Stimulated activated CD4-positive, alpha-beta T cell treated with anti-CD3 and anti-CD28 coated beads, TNF-alpha, amount 100 ng/mL, for 24 hours (primary cell): ENCODE measurements at regions not wholly inside any gene's neighbourhood (a gene's known extent, or its start where the extent isn't known, plus 50 kb on each side); places are given as distances from the start of the nearest gene placed in this dataset.

ENCODE experiments used
- DNase-seq, 3 experiments: peaks; one replicate each; pipeline ENCODE4 v3.0.0-alpha.2; 2020; ENCODE audit warnings: low read depth in 3 of 3

DNA sequence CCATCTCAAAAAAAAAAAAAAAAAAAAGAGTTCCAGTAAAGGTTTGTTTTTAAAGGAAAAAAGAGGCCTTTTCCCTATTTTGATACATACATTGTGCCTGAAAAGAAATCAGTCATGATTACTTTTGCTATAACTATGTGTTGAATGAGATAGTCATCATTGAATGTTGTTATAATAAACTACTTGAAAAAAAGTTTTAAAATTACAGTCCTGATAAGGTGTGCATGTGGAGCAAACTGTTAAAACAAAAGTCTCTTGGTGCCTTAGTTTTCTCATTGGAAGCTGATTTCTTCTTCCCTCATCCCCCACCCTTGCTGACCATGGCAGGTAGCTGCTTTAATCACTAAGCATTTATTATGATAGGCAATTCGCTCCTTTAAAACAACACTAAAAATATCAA, 172.3 kb upstream of the TBCA start:
- DNase-seq, result no peak

DNA sequence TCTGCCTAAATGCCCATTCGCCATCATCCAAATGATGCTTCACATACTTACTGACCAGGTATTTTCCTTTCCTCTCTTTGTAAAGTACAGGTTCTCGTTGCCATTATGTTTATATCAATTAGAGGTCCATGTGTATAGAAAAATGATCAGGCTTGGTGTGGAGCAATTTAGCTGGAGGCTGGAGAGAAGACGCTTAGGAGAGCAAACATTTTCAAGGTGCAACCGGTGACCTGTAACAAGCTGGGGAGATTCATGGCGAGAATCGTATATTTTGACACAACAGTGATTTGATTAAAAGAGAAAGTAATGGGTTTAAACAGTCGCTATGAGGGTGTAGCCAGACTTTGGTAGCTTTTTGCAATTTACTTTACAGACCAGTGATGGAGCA, 170.9 kb upstream of the TBCA start:
- no peak for DNase-seq

DNA sequence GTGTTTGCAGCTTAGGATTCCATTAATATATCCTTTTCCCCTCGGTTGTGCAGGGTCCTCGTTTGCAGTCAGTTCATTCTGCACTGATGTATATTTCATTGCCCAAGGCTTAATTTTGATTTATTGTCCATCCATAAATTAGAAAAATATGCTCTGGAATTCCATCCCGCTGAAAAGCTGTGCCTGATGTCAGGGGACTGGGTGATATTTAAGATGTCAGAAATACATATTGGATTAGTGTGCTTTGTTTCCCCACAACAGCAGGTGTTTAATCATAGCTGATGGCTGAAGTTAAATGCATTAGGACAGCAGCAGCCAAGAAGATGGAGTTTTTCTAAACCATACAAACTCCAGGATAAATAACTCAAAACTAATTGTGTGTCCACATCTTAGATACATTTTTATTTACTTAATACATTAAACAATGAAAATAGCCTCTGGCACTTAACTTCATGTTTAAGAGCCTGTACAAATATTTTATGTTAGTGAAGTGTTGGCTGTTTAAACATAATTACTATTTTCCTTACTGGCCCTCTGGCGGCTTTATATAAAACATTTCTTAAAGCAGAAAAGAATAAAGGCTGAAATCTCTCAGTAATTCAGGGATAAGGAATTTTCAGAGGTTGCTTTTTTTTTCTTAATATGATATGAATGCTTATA, 170.4 kb upstream of the TBCA start:
- DNase-seq, result no peak

DNA sequence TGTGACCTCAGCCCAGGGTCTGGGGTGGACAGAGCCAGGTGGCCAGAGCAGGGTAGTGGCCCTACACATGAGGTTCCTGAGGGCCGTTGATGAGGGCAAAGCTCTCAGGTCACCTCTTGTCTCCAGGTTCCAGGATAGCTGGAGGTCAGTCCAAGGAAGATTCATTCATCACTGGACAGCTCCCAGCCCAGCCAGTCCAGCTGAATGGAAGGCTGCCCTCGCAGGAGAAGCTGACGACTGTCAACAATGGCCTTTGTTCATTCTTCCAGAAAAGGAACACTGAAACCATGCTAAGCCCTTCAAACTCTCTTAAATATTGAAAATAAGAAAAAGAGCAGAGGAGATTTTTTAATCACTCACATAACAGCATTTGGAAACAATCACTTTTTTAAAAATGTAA, 169.7 kb upstream of the TBCA start:
- DNase-seq, result no peak

DNA sequence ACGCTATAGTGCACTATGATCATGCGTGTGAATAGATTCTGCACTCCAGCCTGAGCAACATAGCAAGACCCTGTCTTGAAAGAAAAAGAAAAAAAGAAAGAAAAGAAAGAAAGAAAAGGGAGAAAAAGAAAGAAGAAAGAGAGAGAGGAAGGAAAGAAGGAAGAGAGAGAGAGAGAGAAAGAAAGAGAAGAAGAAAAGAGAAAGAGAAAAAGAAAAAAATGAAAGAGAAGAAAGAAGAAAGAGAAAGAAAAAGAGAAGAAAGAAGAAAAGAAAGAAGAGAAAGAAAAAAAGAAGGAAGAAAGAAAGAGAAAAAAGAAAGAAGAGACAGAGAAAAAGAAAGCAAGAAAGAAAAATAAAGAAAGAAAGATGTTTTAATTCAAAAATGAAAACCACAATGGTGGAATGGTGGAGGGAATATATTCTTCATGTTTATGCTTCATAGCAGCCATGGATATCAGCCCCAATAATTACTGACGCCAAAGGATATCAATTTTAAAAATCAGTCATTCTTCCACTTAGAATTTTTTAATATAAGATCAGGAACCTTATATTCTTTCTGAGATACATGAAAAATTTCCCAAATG, 168.7 kb upstream of the TBCA start:
- DNase-seq, result no peak

DNA sequence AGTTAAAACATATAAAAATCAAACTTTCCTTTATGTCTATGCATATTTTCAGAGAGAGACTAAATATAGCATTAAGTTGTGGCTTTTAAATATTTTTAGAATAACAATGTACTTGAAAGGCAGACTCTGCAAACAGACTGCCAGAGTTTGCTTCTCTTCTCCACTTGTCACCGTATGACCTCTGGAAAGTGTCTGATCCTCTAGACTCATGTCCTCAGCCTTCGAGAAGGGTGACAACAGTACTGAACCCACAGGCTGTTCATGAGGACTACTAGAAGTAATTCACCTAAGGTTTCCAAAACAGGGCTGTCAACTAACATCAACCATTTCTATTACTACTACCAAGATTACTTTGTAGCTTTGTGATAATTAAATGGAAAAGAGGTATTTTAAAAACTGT, 167.7 kb upstream of the TBCA start:
- DNase-seq, result no peak

DNA sequence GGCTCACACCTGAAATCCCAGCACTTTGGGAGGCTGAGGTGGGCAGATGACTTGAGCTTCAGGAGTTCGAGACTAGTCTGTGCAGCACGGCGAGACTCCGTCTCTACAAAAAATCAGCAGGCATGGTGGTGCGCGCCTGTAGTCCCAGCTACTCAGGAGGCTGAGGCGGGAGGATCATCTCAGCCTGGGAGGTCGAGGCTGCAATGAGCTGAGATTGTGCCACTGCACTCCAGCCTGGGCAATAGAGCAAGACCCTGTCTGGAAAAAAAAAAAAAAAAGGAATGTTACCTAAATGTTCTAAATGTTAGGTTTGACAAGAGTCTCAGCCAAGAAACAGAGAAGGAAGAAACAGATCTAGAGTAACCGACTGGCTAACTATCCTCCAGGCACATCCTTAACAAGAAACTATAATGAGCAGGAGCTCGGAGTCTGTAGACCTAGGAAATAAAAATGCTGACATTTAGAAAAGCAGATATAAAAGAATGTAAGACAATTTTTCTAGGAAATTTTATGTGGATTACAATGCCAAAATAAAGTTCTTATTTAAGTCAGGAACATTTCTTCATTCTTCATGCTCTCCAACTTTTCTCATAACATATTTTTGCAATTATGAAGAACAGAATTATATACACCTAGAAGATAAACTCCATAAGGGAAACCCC, 166.6 kb upstream of the TBCA start:
- no peak for DNase-seq

DNA sequence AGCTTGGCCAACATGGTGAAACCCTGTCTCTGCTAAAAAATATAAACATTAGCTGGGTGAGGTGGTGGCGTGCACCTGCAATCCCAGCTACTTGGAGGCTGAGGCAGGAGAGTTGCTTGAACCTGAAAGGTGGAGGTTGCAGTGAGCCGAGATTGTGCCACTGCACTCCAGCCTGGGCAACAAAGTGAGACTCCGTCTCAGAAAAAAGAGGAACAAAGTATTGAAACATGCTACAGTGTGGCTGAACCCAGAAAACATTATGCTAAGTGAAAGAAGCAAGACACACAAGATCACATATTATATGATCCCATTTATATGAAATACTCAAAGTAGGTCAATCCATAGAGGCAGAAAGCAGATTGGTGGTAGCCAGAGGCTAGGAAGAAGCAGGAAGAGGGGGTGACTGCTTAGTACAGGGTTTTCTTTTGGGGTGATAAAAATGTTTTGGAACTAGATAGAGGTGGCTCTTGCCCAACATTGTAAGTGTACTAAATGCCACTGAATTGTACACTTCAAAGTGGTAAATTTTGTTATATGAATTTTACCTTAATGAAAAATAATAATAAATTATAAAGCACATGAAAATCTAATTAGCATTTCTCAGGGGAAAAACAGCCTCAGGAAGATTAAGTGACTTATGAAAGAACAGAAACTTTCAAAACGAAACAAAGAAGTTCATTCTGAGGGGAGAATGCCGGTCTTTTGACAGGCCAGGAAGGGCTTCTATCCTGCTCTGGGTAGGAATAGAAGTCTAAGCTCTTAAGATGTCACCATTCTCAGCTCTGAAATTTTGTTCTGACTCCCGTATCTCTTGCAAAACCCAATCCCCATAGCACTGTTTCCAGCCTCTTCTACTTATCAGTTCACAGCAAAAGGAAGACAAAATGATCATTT, 161.1 kb upstream of the TBCA start:
- no peak for DNase-seq

DNA sequence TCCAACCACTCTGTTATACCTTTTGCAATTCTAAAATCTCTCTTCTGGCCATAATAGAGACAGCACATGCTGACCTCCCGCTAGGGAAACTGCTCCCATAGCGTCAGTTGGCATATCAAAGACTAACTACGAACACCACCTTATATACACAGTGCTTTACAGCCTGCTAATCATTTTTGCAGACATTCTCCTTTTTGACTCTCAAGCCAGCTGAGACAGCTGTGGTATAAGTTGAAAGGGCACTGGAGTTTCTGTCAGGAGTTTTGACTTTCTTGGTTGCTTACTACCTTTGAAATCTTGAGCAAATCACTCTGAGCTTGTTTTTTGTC, 160.2 kb upstream of the TBCA start:
- no peak for DNase-seq

DNA sequence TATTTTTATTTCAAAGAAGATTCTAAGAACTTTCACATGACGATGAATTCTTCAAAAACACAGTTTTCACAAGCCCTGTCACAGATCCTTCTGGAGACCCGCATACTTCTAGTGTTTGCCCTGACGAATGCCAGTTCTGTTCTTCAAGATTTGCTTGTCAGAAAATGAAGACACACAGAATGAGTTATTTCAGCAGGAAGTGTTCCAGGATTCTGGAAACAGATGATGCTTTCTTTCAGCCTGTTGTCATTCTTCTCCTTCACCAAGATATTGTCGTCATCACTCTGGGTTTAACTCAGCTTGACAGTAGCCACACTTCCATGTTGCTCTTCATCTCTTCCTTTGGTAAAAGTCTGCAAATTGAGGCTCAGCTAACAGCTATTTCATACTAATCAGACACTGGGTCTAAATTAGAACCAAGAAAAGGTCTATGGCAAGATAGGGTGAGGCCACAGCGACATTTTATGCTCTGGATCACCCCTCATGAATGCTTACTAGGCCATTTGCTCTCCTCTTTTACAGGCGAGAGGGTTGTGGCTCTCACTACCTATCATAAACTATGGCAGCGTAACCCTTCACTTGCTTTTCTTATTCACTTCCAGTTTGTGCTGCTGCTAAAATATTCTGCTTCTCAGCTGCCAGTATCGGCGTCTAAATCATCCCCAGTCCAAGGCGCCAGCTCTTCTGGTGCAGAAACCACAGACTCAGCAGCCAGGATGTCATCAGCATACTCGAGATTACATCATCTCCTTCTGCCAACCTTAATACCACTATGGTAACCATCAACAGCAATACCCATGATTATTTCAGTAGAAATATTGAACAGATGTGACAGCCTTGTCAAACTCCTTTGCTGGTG, 159.6 kb upstream of the TBCA start:
- no peak for DNase-seq

DNA sequence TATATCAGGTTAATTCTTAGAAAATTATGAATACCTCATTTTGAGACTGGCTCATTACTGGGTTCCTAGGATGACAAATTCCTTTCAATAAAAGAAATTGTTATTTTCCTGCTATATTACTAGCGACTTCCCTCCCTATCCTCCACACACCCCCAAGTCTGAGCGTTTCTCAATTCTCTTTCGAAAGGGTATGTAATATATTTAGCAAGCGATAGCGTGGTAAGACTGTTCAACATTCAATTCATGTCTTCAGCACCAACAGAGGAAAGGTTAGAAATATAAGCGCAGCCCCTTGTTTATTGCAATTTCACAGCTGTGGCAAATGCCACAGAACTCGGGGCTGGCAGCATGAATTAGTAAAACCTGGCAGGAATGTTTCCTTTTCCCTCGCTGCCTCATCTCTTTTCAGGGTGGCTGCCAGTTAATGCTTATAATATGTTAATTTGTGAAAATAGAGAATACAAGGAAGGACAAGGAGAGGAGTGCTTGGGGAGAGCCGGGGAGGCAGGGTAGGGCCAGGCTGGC, 152.7 kb upstream of the TBCA start:
- no peak for DNase-seq

DNA sequence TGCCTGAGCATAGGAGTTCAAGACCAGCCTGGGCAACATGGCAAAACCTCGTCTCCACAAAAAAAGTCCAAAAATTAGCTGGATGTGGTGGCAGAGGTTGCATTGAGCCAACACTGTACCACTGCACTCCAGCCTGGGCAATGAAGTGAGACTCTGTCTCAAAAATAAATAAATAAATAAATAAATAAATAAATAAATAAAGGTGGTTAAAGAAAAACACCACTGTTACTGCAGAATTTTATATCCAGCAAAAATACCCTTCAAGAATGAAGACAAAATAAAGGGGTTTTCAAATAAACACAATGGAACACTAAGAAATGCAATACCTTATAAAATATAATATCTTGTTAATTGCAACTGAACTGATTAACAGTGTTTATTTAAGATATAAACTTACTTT, 150.2 kb upstream of the TBCA start:
- DNase-seq, result no peak

DNA sequence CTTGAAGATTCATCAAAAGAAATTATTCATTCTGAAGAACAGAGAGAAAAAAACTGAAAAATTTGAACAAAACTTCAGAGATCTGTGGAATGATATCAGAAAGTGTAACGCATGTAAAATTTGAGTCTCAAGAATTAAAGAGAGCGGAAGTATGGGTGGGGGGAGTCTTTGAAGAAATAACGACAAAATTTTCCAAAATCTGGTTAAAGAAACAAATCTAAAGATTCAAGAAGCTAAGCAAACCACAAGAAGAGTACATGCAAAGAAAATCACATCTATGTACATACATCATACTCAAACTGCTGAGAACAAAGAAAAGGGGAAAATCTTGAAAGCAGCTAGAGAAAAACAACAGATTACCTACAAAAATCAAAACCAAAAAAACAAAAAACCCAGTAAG, 149.4 kb upstream of the TBCA start:
- no peak for DNase-seq

DNA sequence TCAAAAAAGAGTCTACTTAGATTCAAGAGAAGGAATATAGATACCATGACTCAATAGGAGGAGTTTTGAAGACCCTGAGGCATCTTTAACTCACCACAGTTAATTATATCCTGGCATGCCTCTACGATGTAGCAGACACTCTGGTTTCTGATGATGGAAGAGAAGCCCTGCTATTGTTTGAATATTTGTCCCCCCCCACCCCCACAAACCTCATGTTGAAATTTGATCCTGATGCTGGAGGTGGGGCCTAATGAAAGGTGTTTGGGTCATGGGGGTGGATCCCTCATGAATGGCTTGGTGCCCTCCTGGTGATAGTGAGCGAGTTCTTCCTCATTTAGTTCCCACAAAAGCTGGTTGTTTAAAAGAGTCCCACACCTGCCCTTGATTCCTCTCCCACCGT, 147.9 kb upstream of the TBCA start:
- no peak for DNase-seq

DNA sequence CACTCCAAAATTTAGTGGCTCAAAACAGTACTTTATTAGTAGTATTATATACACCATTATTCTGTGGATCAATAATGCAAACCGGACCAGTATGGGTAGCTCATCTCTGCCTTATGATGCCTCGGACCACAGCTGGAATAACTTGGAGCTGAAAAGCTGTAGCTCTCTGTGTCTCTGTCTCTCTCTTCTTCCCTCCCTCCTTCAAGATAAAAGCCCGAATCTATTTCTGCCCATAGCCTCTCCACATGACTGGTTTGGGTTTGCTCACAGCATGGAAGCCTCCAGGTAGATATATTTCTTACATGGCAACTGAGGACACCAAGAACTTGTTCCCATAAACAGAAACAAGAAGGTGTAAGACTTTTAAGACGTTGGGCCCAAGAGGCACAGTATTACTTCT, 147.5 kb upstream of the TBCA start:
- DNase-seq, result no peak

DNA sequence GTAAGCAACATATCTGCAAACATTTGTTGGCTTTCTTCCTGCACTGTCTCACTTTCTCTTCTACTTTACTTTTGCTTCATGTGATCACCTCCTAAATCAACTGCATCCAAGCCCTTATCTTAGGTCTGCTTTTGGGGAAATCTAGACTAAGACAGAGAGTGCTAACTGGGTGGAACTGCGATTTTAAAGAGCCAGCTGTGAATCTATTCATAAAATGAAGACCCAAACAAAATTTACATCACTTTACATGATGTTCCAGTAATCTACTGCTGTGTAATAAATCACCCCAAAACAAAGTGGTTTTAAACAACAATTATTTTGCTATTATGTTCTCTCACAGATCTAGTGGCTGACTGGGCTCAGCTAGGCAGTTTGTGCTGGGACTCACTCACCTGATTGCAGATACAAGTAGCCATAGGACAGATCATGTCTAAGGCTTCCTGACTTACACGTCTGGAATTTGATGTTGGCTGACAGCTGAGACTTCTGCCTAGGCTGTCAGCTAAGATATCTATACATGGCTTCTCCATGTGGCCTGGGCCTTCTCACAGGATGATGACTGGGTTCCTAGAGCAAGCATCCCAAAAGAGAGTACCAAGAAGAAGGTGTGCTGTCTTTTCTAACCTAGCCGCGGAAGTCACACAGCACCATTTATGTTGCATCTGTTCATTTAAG, 145.1 kb upstream of the TBCA start:
- no peak for DNase-seq

DNA sequence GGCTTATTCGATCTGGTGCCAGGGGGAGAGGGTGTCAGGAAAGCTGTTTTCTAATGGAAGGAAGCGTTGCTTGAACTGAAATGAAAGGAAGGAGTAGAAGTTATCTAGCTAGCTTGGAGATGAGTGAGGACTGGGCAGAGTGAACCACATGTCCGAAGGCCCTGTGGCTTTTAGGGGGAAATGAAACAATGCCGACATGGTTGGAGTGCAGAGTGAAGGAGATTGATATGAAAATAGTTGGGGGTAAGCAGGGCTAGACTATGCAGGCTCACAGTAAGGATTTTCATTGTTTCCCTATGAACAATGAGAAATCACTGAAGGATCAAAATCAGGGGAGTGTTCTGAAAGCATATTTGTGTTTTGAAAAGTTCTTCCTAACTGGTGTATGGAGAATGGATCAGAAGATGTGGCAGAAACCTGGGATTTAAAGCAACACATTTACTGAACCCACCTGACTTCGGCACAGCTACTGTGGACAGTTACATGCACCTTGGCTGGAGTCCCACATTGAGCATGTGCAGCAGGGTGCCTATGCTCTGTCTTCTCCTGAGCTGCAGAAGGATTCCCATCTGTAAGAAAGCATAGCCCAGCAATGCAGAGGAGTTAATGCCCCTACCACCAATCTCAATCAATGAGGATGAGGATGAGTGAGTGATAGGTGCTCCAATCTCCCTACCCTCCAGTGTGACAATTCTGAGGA, 144.4 kb upstream of the TBCA start:
- no peak for DNase-seq

DNA sequence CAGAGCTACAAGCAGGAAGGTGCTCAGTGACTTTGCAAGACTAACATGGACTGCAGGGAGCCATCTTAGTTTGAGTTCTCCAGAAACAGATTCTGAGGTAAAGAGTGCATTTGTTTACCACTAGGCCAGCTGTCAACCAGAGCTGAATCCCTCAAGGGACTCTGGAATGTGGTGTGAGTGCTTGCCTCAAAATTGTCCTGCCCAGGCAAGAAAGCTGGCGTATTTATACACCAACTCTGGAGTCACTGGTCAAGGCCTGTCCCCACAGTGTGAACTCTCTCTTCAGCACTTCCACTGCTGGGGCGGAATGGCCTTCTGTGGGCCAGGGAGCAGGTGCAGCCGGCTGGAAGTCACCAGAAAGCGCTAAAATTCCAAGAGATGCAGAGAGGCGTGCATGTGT, 139.2 kb upstream of the TBCA start:
- DNase-seq, result no peak

DNA sequence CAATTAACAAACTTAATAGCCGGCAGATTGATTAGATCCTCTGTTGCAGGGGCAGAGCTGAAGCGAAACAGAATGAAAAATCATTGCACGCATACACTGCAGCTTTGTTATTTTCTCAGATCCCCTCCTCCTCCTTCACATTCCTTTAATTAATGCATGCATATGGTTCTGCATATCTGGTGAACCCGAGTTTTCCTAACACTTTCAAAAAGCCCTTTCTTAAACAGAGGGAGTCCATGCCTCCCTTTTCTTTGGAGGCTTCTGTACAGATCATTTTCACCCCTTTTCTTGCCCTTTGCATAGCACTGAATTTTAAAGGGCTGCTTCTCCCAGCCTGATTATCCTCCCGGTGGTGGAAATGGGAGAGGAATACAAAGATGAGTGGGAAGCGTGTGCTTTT, 136.6 kb upstream of the TBCA start:
- no peak for DNase-seq

DNA sequence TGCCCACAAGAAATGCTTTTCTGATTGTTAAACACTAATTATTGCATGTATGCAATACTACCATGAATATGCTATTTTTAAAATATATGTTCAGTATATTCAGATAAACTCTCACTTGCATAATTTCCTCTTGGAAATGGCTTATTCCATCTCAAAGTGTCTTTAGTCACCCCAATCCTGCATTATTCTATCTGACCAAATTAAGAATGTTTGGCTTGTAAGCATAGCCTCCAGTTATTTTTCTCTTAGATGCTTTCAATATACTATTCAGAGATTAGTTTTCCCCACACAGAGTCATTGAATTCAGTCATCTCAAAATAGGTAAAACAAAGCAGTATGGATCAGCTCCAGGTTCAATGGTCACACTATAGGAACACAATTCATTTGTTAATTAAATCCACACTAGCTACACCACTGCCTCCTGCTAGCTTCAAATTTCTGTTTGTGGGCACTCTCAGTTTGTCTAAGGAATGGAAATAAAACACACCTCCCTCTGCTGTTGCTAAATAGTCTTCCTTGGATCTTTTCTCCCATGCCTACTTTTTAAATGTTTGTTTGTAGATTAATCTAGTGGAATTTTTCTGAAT, 134.6 kb upstream of the TBCA start:
- no peak for DNase-seq
